GM19099 (cell line): ENCODE measurements at regions not wholly inside any gene's neighbourhood (a gene's known extent, or its start where the extent isn't known, plus 50 kb on each side); places are given as distances from the start of the nearest gene placed in this dataset.

Source experiments
- POLR2A ChIP-seq: IDR thresholded peaks from 3 replicates; pipeline ENCODE4 v1.6.1; 2011; ENCODE audit warnings: low read depth; ENCODE audit not compliant: insufficient read length; ENCODE audit errors: extremely low read depth

DNA sequence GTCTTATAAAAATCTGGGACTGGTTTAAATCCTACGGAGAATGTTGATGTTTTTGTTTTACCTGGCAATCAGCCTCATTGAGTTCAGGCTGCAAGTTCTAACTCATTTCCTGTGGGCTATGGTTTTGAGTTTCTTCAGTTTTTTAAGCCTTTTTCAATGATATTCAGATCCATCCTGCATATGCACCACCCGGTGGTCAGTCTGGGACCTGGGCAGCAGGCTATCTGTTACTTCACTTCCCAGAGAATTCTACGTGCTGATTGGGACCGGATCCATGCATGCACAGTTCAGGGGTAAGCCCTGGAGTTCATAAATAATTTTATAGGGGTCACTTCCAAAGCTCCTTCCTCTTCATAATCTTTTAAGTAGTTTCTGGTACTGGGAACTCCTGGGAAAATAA lies 339.2 kb upstream of the HNRNPA3 start:
- no peak for TF ChIP-seq POLR2A

DNA sequence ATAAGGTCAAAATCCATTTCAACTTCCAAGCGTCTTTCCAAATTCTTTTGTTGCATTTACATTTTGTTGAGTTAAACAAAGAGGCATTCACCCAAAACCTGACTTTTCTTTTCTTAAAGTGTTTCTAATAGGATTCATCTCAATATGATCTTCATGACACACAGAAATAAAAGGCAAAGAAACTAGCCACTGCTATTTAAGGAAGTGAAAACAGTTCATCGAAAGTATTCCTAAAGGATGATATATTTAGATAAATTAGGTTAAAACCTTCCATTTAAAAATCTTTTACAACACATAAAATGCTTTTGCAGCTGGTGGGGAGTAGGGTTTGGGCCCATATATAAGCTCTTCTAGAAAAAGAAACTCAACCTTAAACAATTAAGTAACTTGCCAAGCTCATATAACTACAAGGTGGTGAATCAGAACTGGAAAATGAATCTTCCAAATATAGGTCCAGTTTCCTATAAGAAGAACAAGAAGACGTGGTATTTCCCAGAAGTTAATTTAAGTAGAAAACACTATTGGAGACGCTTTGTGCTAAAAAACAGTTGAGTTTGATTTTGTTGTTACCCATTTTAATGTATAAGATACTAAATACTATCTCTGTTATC lies 336.0 kb upstream of the HNRNPA3 start:
- no peak for TF ChIP-seq POLR2A

DNA sequence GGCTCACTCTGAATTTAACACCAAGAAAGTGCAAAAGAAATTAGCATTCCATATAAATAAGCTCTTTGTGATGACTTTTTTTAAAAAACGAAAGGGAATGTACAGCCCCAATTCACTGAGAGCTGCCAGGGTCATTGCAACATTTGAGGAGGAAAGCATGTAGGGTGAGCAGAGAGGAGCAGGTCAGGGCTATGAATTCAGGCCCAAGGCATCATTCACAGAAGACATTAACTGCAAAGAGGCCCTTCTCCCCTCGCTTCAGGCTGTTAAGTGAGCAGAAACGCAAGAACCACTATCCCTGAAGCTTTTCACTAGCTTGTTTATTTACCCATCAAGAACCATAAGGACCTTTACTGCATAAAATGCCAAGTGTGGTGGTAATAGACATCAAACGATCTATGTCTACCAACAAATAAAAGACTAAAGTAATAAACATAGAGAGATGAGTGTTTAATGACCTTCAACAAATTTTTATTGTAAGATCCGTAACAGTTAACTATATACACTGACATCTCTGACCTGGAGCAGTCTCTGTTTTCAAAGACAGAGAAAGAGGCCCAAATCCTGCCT lies 333.1 kb upstream of the HNRNPA3 start:
- TF ChIP-seq POLR2A, result no peak

DNA sequence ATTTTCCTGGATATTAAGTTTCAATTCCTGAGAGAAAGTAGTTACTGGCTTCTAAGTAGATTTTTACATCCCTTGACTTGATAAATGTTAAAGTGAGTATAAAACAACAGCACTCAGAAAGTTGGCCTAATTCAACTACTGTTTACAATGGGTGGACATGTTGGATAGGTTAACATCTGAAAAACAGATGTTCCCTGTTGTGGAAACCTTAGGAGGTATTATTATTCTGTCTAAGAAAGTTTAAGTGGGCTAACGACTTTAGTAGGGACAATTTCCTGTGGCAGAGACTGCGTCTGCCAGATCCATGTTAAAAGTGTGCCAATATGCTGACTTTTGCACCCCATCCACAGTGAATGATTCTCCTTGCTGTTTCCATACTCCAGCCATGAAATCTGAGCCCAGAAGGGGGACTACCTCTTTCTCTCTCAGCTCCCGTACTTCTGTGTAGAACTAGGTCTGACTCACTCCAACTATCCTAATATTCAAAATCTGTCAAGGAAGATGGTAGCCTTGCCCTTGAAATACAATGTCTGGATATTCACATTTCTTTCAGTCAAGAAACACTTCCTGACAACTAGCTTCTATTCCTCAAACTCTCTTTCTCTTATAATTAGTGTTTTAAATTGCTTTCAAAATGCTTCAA lies 327.5 kb upstream of the HNRNPA3 start:
- TF ChIP-seq POLR2A, result no peak

DNA sequence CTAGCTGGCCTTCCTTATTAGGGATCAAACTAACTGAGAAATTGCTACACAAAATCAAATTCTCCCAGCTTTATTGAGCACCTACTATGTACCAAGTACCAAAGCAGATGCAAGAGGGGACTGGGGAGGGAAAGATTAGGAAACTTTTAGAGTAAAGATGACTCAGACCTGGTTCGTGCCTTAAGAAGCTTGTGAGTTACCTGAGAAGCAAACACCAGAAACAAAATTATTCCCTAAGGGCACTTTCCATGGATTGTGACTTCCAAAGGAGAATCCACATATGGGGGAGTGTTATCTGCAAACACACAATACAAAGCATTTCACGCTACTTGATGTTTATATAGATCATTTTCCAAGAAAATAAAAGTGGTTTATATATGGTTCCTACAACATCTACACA lies 326.9 kb upstream of the HNRNPA3 start:
- no peak for TF ChIP-seq POLR2A

DNA sequence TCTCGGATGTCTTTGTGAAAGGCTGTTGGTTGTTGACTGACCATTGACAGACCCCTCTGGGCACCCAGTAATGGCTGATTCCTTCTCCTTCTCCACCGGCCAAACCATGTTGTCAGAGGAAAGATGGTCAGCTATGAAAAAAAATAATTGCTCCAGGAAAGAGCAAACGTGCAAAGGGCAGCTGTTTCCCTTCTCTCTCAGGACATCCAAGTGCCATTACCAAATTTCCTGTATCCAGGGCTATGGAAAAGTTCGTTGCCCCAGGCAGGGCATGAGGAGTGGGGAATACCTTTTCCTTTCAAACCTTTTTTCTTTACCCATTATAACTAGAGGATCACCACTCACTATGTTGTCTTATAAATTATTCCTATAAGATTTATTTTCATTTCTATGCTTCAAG lies 321.5 kb upstream of the HNRNPA3 start:
- no peak for TF ChIP-seq POLR2A

DNA sequence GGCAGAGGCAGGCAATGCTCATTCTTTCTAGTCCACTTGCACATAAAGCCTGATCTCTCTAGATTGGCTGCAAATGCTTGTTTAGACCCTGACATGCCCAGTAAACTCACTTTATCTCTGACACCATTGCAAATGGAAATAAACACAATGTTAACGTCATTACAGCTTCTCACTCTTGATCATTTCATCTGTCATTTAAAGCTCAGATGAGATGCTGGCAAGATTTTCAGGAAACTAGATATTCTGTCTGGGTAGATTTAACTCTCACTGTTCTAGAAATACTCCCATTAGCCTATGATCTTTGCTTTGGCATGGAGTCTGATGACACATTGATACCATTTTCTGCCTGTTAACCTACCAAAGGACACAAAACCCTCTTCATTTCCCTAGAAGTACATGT lies 320.7 kb upstream of the HNRNPA3 start:
- TF ChIP-seq POLR2A, result no peak

DNA sequence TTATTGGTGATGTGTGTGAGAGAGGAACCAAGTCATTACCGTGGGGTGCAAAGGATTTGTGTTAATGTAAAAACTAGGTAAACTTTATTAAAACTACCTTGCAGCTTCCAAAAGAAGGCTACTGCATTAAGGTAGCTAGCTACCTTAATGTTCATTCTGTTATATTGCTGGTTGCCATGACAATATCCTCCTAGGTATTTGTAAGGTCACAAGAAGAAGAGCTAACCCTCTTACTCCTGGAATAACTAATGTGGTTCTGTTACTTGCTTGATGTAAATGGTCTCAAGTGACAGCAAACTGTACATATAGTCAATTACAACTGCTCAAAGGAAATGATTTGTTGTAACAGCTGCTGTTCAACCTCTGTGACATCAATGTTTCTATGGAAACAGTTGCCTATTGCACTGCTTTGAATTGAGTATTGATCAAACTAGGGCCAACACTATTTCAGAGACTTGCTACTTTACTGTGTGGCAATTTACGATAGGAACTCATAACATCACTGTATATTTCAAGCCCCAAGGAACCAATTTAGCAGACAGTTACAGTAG lies 319.8 kb upstream of the HNRNPA3 start:
- TF ChIP-seq POLR2A, result no peak

DNA sequence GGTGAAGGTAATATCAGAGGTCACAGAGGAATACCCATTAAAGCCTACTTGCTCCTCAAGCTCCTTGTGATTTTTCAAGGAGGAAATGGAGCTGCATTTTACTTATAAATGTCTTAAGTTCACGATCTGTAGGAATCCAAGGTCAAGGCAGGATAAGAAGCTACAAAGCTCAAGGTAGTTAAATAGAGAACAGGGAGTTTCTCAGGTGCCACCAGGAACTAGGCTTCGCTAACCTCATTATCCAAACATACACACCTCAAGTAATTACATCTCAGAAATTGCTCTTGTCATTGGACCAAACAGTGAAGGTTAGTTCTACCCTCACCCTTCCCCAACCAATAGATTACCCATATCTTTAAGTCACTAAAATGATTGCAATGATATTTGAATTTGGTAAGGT lies 317.4 kb upstream of the HNRNPA3 start:
- no peak for TF ChIP-seq POLR2A

DNA sequence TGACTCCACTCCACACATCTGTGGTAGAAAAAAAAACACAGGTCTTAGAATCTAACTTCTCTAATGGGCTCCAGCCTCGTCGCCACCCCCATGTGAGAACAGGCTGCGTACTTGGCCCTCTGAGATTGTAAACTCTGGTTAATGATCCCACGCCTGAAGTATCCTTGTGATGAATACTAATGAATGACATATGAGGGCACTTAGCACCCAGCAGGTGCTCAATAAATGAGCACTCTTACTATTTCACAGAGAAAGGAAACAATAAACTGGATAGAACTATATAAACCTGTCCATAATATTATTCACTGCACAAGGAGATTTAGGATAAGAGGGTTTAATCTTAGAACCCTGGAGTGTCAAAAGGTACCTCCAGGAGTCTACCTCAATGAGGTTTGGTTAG lies 310.1 kb upstream of the HNRNPA3 start:
- TF ChIP-seq POLR2A, result no peak

DNA sequence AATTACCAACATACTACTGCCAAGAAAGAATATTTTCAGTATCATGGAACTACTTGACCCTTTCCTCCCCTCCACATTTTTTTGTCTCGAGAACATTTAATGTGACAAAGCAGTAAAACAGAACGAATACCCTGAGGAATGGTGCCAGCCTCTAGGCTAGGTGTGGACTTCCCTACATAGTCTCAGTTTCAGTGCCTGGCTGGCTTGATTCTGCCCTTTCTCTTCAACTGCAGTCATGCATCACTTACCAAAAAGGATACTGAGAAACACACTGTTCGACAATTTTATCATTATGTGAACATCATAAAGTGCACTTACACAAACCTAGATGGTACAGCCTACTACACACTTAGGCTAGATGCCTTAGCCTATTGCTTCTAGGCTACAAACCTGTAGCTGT lies 305.3 kb upstream of the HNRNPA3 start:
- TF ChIP-seq POLR2A, result no peak

DNA sequence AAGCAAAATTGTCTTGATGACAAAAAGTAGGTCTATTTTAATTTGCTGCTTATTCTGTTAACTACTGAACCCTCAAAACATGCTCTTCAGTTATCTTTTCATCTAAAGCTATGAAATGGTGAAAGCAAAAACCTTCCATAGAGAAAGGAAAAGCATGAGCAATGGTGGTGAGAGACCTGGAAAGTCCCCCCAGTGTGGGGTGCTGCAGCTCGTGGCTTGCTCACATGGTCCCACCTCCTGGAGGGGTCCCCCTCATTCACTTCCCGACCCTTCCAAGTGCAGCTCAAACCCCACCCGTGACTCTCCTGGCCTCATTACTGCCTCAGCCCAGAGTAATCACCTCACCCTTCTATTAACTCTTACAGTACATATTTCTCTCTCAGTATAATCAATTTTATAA lies 301.8 kb upstream of the HNRNPA3 start:
- TF ChIP-seq POLR2A, result no peak

DNA sequence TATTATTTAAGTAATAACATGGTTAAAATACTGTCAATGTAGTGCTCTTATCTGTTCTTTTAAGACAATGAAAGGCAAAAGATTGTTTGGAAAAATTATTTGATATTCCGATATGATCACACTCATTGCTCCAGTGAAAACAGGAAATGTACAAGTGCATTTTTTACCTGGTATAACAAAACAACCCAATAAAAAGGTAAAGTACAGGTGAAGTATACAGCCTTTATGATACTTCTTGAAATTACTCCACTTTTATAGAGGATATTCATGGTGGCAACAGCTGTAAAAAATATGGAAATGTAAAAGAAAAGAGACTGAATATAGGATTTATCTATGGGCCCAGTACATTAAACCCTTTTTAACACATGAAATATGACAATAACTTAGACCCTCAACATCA lies 298.6 kb upstream of the HNRNPA3 start:
- TF ChIP-seq POLR2A, result no peak

DNA sequence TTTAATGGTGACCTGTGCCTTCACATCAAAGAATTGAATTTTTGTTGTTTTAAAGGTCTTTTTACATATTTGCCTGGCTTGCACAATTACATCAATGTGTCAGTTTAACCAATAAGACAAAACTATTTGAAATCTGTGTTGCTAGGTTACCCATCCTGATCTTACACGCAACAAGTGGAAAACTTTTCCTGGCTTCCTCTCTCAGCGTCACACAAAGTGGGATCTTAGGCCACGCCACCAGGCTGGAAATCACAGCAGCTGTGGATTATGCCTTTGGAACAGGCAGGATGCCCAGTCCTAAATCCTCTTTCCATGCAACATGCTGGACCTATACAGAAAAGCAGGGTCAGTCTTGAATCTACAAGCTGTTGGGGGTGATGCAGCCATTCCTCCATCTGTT lies 298.2 kb upstream of the HNRNPA3 start:
- no peak for TF ChIP-seq POLR2A

DNA sequence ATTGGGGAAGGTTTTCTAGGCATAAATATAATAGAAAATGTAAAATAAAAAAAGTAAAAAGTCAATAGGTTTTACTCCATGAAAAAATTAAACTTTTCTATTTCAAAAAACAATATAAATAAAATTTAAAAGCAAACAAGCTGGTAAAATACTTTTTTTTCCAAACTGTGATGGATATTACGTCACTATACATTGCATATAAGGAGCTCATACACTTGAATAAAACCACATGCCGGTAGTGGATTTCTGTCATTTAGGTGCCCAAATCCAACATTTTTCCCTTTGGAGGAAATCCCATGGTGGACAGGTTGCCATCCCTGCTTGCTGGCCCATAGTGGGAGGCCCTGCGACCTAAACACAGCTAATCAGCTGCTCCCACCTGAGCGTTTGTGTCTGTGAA lies 289.4 kb upstream of the HNRNPA3 start:
- no peak for TF ChIP-seq POLR2A

DNA sequence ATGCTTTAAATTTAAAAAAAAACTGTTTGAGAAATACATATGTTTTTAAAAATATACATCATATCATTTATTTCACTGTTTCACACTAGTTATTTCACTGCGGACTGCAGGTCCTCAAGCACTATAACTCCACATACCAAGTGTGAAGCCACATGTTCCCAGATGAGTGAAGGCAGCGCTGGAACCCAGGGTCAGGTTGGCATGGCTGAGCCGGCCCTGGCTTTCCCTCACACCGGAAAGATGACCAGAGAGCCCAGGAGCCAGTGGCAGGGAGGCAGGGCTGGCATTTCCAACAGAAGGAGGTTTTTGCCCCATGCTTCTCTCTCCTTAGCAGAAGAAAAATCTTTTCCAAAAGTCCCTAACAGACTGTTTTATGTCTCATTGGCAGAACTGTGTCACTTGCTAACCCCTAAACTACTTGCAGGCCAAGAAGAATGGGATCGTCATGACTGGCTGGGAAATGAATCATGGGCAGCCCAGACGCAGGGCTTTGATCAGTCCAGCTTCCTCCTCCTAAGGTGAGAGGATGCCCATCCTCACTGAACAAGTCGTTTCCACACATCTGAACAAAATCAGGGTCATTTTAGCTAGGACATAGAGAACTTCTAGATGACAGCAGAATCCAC lies 287.6 kb upstream of the HNRNPA3 start:
- no peak for TF ChIP-seq POLR2A
